A549 (cell line): ENCODE measurements at regions not wholly inside any gene's neighbourhood (a gene's known extent, or its start where the extent isn't known, plus 50 kb on each side); places are given as distances from the start of the nearest gene placed in this dataset.

ENCODE experiments used
- CTCF ChIP-seq: fragments of >200 bp; sonication (Bioruptor Twin); formaldehyde crosslinking; IDR thresholded peaks from 3 replicates; pipeline ENCODE4 v1.5.1; 2016
- EP300 ChIP-seq, 2 experiments: fragments of >200 bp; sonication (Bioruptor Twin); formaldehyde crosslinking; IDR thresholded peaks; 2 replicates in 1 of 2; 3 replicates in 1 of 2; pipeline ENCODE4 v1.6.1; 2016 to 2017
- MYC ChIP-seq: IDR thresholded peaks from 2 replicates; pipeline ENCODE4 v1.6.1; 2012; ENCODE audit warnings: mild to moderate bottlenecking, inconsistent platforms, low read length, improper control_type of control experiment, borderline replicate concordance
- PBX3 ChIP-seq: IDR thresholded peaks from 2 replicates; pipeline ENCODE4 v1.6.1; 2012
- POLR2A ChIP-seq: IDR thresholded peaks from 2 replicates; pipeline ENCODE4 v1.6.1; 2012; ENCODE audit warnings: mild to moderate bottlenecking, low read length
- RAD21 ChIP-seq, 2 experiments: fragments of >200 bp in 1 of 2; sonication (Bioruptor Twin) in 1 of 2; formaldehyde crosslinking in 1 of 2; IDR thresholded peaks in 1 of 2; conservative IDR thresholded peaks in 1 of 2; 2 replicates in 1 of 2; 3 replicates in 1 of 2; pipeline ENCODE4 v1.6.1; 2012 to 2018; ENCODE audit warnings: inconsistent platforms in 1 of 2
- REST ChIP-seq: fragments of 200-600 bp; sonication (generic); IDR thresholded peaks from 2 replicates; pipeline ENCODE4 v1.6.1; 2016; ENCODE audit warnings: antibody characterized with exemption, mild to moderate bottlenecking, moderate library complexity
- RFX5 ChIP-seq: fragments of 450-650 bp; IDR thresholded peaks from 2 replicates; pipeline ENCODE4 v1.7.1; 2014; ENCODE audit warnings: antibody characterized with exemption, mild to moderate bottlenecking, moderate library complexity
- RNF2 ChIP-seq: fragments of 200-600 bp; sonication (generic); IDR thresholded peaks from 2 replicates; pipeline ENCODE4 v1.6.1; 2016; ENCODE audit warnings: low read depth, mild to moderate bottlenecking, antibody characterized with exemption, moderate library complexity, borderline replicate concordance
- SMC3 ChIP-seq: fragments of >200 bp; sonication (Bioruptor Twin); formaldehyde crosslinking; IDR thresholded peaks from 3 replicates; pipeline ENCODE4 v1.6.1; 2018; ENCODE audit warnings: inconsistent platforms

GRCh38 chr4:144868309-144868708 lies 222.4 kb downstream of the HHIP start:
- TF ChIP-seq RAD21 (conservative IDR thresholded peaks at IDR 0.05 in 1 of 2, IDR thresholded peaks at IDR 0.05 in 1 of 2) (no peak), POLR2A (no peak), SMC3 (no peak), REST (no peak), RNF2 (no peak), RFX5 (no peak), CTCF (no peak), MYC (no peak), PBX3 (no peak), EP300 (IDR thresholded peaks at IDR 0.05) (no peak)
